ENCODE measurements at regions not wholly inside any gene's neighbourhood (a gene's known extent, or its start where the extent isn't known, plus 50 kb on each side); places are given as distances from the start of the nearest gene placed in this dataset.

DNA sequence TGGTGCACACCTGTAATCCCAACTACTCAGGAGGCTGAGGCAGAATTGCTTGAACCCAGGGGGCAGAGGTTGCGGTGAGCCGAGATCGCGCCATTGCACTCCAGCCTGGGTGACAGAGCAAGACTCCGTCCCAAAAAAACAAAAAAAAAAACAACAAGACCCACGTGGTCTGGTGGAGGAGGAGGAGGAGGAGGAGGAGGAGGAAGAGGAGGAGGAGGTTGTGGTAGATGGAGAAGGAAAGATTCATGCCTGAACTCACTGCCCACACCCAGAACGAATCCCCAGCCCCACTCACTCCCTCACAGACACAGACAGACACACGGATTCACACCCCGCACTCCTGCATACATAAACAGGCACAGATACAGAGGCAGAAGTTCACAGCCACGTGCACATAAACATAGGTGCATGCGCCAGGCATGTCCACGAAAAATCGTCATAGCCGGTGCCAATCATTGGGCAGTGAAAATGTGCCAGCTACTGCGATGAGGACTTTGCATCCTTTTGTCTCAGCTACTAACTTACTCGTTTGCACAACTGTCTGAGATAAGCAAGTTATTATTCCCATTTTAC is 138.5 kb downstream of the WSCD1 start:
- no peak for DNase-seq

- DNase-seq = no peak
Observed at GRCh38 chr17:6205525-6205924, 135.3 kb downstream of the WSCD1 start.

GRCh38 chr17:6205033-6205432 is 134.9 kb downstream of the WSCD1 start:
- no peak for DNase-seq

- DNase-seq = no peak
Observed at GRCh38 chr17:6204203-6204722, 134.1 kb downstream of the WSCD1 start.

DNA sequence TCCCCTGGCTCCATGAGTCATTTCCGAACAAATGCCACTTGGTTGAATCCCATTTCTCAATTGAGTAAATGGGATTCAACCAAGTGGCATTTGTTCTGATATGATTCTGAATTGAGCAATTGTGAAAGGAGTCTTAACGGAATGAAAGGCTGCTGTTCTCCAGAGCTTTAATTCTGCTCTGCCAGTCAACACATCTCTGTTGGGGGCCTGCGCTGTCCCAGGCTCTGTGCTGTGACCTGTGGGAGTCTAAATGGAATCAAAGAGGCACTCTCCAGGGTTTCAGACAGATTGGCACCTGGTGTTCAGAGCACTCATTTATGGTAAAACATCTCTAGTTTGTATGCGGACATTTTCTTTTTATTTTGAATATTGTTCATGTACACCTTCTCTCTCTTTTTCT is 126.2 kb downstream of the WSCD1 start:
- no peak for DNase-seq

- no peak for DNase-seq
Observed at GRCh38 chr17:6195123-6195522, 124.9 kb downstream of the WSCD1 start.

- DNase-seq = no peak
Observed at GRCh38 chr17:6191405-6192324, 121.5 kb downstream of the WSCD1 start.

DNA sequence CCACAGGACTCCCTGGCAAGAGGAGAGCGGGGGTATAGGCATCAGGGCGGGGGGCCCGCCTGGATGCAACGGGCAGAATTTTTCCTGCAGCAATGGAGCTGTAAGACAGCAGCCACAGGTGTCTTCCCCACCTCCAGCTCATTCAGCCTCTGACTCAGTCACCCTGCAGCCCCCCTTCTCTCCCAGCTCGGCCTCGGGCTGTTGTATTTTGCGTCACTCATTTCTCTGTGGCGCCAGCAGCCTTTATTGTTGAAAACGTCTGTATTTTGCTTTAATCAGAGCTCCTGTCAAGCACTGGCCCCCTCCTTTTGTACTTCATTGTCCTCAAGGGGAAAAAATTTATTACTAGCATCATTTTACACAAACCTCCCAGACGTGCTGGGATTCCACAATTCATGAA is 117.7 kb downstream of the WSCD1 start:
- no peak for DNase-seq

GRCh38 chr17:6186998-6187397 is 116.8 kb downstream of the WSCD1 start:
- DNase-seq = no peak

DNA sequence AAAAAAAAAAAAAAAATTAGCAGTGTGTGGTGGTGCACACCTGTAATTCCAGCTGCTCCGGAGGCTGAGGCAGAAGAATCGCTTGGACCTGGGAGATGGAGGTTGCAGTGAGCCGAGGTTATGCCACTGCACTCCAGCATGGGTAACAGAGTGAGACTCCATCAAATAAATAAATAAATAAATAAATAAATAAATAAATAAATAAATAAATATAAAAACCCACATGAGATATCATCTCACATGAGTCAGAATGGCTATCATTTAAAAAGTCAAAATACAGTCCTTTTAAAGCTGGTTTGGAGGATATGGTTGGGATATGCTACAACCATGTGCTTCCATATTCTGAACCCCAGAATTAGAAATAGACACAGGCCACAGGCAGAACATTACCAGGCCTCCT is 114.3 kb downstream of the WSCD1 start:
- DNase-seq = no peak

- DNase-seq = no peak
Observed at GRCh38 chr17:6179017-6179416, 108.8 kb downstream of the WSCD1 start.

- DNase-seq = no peak
Observed at GRCh38 chr17:6177941-6178694, 107.9 kb downstream of the WSCD1 start.
